GM18520 (cell line): ENCODE measurements at regions not wholly inside any gene's neighbourhood (a gene's known extent, or its start where the extent isn't known, plus 50 kb on each side); places are given as distances from the start of the nearest gene placed in this dataset.

ENCODE experiments used
- ATAC-seq: cut with Tn5 transposase; IDR thresholded peaks from one replicate; pipeline ENCODE4 v1.9.1; 2021; ENCODE audit not compliant: unreplicated experiment

DNA sequence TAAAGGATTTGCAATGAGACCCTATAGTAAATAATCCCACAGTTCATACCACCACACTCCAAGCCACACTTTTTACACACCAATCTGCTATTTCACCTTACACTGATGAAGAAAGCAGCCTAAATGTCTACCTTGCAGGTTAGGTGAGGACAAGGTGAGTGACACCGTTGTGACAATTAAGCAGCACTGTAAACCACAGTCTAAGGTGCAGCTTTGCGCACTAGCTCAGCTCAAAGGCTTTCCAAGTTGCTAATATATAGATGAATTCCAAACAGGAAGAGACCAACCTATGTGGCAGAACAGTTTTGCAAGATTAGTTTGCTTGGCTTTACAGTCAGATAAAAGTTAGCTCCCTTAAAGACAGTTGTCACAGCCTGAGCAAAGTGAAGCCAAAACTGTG lies 429.5 kb upstream of the MARCKS start:
- no peak for ATAC-seq

GRCh38 chr6:113428702-113429101 lies 428.4 kb upstream of the MARCKS start:
- no peak for ATAC-seq

DNA sequence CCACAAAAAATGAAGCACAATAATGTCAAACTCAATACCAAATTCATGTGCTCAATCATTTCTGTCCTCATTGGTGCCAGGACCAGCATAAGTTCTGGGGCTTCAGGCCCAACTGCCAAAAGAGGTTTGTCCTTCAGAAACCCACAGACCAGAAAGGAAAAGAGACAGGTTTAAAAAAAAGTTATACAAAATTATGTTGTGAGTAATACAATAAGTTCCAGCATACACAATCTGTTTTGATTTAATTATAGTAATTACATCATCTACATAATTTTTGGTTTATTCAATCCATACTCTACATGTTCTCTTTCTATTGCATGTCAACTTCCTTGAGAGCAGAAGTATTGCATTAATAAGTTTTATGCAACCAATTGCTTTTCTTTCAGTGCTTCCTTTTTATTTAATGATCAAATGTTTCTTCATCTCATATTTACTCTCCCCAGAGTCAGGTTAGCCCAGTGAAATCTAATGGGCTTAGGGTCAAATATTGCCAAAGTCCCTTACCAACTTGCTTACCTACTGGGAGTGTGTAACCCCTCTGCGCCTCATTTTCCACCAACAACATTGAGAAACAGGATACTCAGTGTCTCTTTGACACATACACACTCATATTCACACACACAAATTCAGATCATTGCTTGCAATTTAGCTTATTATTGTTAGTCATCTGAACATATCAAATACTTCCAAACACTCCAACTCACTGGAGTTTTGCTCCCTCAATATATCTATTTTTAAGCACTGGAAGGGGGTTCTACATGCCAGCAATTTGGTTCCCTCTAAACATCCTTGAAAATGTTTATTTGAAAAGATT lies 424.4 kb upstream of the MARCKS start:
- no peak for ATAC-seq

GRCh38 chr6:113433335-113433991 lies 423.7 kb upstream of the MARCKS start:
- no peak for ATAC-seq

DNA sequence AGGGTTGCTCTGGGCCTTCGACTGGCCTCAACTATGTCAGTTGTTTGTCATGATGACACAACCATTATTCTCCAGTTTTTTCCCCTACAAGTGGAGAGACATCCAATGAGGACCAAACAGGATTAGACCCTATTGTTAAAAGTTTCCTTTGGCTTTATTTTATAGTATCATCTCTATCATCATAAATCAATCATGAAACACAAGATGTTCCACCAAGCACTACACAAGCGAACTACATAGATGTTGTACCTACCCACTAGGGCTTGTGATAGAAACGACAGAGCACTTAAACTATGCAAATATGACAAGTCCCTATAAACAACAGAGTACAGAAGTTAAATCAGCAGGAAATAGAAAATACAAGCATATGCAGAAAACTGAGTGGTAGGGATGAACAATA lies 422.5 kb upstream of the MARCKS start:
- no peak for ATAC-seq

DNA sequence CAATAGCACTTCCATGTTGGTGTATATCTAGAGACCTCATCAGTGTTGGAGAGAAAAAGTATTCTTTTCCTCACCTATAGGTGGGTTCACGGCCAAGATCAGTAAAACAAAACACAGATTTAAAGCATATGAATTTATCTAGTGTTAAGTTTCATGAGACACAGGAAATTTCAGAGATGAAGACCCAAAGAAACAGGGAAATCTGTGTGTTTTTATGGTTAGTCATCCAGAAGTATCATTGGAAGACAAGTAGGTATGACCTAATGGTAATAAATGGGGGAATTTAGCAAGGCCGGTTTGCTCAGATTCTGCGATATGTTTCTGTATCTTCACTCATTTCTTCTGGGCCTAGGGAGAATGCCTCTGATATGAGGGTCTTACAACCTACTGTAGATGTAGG lies 419.6 kb upstream of the MARCKS start:
- ATAC-seq = no peak

- no peak for ATAC-seq
These were observed 417.3 kb upstream of the MARCKS start for GRCh38 chr6:113439866-113440265.

DNA sequence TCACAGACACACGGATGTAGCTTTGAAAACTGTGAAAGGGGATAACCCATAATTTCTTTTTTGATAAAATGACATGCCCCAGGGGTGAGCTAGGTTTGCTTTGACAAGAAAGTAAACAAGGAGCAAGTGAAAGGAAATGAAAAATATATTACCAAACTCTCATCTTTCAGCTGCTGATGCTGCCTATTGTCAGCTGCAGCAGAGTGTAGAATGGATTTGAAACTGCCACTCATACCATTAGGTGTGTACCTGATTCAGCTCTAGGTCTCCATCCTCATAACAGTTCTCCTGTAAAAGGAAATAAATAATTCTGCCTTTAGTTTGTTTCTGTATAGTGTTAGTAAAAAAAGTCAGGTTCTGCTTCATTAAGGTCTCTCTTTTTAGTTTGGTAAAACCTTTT lies 415.1 kb upstream of the MARCKS start:
- ATAC-seq = no peak

DNA sequence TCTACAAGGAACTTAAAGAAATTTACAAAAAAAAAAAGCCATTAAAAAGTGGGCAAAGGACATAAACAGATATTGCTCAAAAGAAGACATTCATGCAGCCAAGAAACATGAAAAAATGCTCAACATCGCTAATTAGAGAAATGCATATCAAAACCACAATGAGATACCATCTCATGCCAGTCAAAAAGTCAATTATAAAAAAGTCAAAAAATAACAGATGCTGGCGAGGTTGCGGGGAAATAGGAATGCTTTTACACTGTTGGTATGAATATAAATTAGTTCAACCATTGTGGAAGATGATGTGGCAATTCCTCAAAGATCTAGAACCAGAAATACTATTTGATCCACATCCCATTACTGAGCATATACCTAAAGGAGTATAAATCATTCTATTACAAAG lies 411.9 kb upstream of the MARCKS start:
- no peak for ATAC-seq

DNA sequence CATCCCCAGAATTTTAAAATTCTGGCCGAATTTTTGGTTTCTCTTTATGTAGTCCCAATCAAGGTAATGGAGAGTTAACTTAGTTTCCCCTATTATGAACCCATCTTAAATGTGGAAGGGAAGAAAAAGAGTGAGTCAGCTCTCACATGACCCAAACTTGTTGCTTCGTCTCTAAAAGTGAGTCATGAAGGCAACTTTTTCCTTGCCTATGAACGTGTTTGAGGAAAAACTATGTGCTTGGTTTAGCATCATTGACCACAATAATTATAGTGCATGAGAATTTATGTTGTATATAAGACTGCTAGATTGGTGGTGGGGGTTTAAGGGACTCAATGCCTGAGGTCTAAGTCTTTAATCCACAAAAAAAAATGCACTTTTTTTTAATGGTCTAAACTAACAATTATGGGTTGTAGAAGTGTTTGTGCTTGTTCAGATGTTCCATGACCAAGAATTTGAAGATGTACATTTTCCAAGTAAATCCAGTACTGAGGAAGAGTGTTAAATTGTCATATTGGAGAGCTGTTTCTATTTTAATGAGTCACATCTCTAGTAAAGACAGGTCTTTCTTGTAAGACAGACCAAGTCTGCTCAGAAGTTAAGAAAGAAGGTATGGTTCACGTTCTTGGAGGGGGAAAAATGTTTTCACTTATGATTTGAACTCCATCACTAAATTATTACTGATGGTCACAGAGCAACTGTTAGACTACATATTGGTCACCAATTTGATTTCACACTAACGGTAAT lies 409.9 kb upstream of the MARCKS start:
- no peak for ATAC-seq

GRCh38 chr6:113449051-113449450 lies 408.1 kb upstream of the MARCKS start:
- no peak for ATAC-seq

DNA sequence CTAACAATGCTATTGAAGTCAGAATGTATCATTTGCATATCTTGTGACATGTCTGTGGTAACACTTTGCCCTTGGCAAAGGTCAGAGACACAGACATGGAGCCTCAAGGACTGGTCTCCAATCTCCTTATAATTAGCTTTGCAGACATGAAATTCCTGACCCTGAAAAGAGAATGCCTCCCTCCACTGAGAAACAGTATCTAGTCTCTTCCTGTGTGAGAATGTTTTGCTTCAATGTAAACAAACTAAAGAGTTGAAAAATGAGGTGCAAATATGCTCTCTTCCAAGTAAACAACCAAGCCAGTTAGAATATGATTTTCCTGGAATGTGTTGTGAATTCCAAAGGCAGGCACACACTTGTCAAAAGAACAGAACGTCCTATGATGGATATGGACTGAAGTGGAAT lies 407.1 kb upstream of the MARCKS start:
- ATAC-seq = no peak

GRCh38 chr6:113451049-113451448 lies 406.1 kb upstream of the MARCKS start:
- no peak for ATAC-seq

DNA sequence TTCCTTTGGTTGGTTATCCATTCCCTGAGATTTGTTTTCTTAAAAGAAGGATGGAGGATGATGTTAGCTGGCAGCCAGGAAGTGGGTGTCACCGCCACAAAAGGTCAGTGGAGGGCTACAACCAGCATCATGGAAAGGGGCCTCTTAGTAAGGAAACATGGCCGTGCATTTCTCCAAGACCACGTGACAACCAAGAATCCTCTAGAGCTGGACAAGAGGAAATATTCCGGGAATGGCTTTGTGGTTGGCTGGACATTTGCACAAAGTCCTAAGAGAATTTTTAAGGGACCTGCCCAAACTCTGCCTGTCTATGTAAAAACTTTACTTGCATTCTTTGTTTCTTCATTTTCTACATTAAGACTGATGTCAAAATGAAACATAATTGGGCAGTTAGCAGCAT lies 399.9 kb upstream of the MARCKS start:
- no peak for ATAC-seq

GRCh38 chr6:113457751-113458150 lies 399.4 kb upstream of the MARCKS start:
- ATAC-seq = no peak

GRCh38 chr6:113458368-113459010 lies 398.7 kb upstream of the MARCKS start:
- ATAC-seq = no peak

DNA sequence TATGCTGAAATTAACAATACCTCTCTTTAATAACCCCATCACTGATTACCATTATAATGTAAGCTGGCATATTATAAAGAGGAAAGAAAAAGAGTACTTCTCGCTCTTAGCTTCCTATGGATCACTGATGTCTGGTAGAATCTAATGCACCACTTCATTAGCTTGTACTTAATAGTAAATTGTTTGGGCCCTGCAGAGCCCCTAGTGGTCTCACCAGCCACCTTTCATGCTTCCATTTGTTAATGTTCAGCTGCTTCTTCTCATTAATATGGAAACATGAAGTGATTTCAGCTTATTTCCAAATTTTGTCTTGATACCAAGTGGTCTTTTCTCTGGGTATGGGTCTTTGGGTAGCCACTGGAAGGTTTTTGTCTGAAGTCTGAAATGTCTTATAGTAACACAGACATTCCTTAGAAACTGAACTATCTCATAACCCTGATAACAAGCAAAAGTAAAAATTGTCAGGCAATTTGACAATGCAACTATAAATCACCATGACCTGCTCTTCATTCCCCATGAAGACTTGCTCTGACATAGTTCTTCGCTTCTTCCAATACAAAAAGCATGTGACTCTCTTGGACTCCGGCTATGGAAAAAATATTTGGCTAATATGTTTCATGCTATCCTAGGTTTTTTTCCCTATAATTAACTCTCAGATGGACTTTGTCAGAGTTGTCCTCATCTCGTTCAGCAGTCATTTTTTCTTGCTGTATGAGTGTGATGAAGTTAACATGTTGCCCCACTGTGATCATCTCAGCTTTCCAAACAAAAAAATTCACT lies 395.8 kb upstream of the MARCKS start:
- ATAC-seq = no peak

GRCh38 chr6:113464536-113464935 lies 392.6 kb upstream of the MARCKS start:
- ATAC-seq = no peak

GRCh38 chr6:113464960-113465359 lies 392.2 kb upstream of the MARCKS start:
- ATAC-seq = no peak

DNA sequence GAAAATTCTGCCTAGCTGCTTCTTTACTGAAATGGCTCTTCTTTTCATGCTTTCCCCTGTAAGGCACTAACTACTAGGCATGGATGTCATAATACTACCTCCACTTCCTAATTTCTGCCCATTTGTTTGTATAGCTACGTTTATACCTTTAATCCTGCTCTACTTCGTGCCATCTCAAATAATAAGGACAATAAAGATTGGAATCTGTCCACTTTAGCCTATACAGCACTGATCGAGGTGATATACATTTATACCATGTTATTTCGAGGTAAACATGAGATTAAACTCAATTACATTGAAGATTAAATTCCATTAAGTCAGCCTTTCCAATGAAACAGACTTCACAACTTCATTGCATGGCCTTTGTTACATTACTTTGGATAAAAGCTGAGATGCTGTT lies 390.6 kb upstream of the MARCKS start:
- ATAC-seq = no peak

DNA sequence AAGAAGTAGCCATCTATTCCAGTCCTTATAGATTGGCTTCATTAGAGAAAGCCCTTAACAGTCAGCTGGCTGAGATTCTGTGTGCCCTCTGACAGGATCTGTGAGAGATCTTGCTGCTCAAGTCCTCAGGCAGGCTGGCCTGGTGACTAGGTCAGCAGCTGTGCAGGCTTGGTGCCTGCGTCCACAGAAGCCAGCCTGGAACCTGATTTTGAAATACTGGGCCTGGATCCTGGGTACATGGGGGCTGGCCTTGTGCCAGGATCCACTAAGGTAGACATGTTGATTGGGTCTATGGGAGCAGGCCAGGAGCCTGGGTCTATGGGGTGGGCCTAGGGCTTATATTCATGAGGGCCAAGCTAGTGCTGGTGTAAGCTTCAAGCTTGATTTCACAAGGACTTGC lies 381.8 kb upstream of the MARCKS start:
- no peak for ATAC-seq
